Ascending aorta (tissue), 2 donors: ENCODE measurements at regions not wholly inside any gene's neighbourhood (a gene's known extent, or its start where the extent isn't known, plus 50 kb on each side); places are given as distances from the start of the nearest gene placed in this dataset.
"Not testable (repeated sequence)": the region's sequence is repeated elsewhere in the genome, so short reads cannot be mapped to it uniquely, and the experiment has no call there.

Experiments
- DNase-seq, 2 donors: peaks; one replicate each; pipeline ENCODE4 v3.0.0-alpha.2; 2019; ENCODE audit warnings: low spot score in 2 of 2
- H3K27ac ChIP-seq, 2 donors: fragments of 200-600 bp; sonication (generic); one replicate each; pipeline ENCODE4 v1.5.1; 2016 to 2017; ENCODE audit warnings: mild to moderate bottlenecking in 1 of 2
- H3K27me3 ChIP-seq: fragments of 200-600 bp; sonication (generic); one replicate; pipeline ENCODE4 v1.5.1; 2017
- H3K36me3 ChIP-seq, 2 donors: fragments of 200-600 bp; sonication (generic); one replicate each; pipeline ENCODE4 v1.5.1; 2016
- H3K4me1 ChIP-seq, 2 donors: fragments of 200-600 bp; sonication (generic); one replicate each; pipeline ENCODE4 v1.5.1; 2016 to 2017; ENCODE audit warnings: mild to moderate bottlenecking in 1 of 2
- H3K4me3 ChIP-seq, 2 donors: fragments of 200-600 bp; sonication (generic); one replicate each; pipeline ENCODE4 v1.5.1; 2016 to 2017; ENCODE audit warnings: mild to moderate bottlenecking in 1 of 2
- H3K9me3 ChIP-seq, 2 donors: fragments of 200-600 bp; sonication (generic); one replicate each; pipeline ENCODE4 v1.5.1; 2016
- CTCF ChIP-seq, 3 experiments: fragments of 200-600 bp in 2 of 3; fragments of 450-650 bp in 1 of 3; sonication (generic) in 2 of 3; IDR thresholded peaks; one replicate each; pipeline ENCODE4 v1.5.1; 2016 to 2019; ENCODE audit warnings: antibody characterized with exemption in 3 of 3, mild to moderate bottlenecking in 1 of 3, moderate library complexity in 1 of 3
- intact Hi-C: fragments of 100-400 bp; cut with DNase I; formaldehyde crosslinking; loops from one replicate; pipeline ENCODE4 v1.15.1; 2023

- DNase-seq = no peak
- Histone ChIP-seq H3K4me3 (no peak overlapping the region), H3K36me3 (no peaks in the 10 kb centered on the region), H3K27ac (no peak overlapping the region), H3K27me3 (no peaks in the 10 kb centered on the region), H3K4me1 (no peaks in the 10 kb centered on the region), H3K9me3 (no peaks in the 10 kb centered on the region)
- intact Hi-C loops = no loop called here
- TF ChIP-seq CTCF (IDR thresholded peaks at IDR 0.05) = no peak
These were observed 319.5 kb downstream of the DOK5 start for GRCh38 chr20:54794874-54795273.

GRCh38 chr20:54794110-54794509 lies 318.7 kb downstream of the DOK5 start:
- DNase-seq = no peak
- Histone ChIP-seq H3K9me3 (no peaks in the 10 kb centered on the region), H3K4me3 (no peak overlapping the region), H3K4me1 (no peaks in the 10 kb centered on the region), H3K27me3 (no peaks in the 10 kb centered on the region), H3K27ac (no peak overlapping the region), H3K36me3 (no peaks in the 10 kb centered on the region)
- TF ChIP-seq CTCF (IDR thresholded peaks at IDR 0.05) = no peak
- intact Hi-C loops = no loop called here

GRCh38 chr20:54793291-54793992 lies 318.0 kb downstream of the DOK5 start:
- no peak for TF ChIP-seq CTCF (IDR thresholded peaks at IDR 0.05)
- Histone ChIP-seq H3K27ac (no peak overlapping the region), H3K36me3 (no peaks in the 10 kb centered on the region), H3K4me1 (no peaks in the 10 kb centered on the region), H3K27me3 (no peaks in the 10 kb centered on the region), H3K4me3 (no peak overlapping the region), H3K9me3 (no peaks in the 10 kb centered on the region)
- intact Hi-C loops = no loop called here
- DNase-seq = no peak

- no peak for DNase-seq
- Histone ChIP-seq H3K27ac (no peak overlapping the region), H3K9me3 (no peaks in the 10 kb centered on the region), H3K4me3 (no peak overlapping the region), H3K4me1 (no peaks in the 10 kb centered on the region), H3K27me3 (no peaks in the 10 kb centered on the region), H3K36me3 (no peaks in the 10 kb centered on the region)
- intact Hi-C loops = no loop called here
- TF ChIP-seq CTCF (IDR thresholded peaks at IDR 0.05) = no peak
These were observed 317.3 kb downstream of the DOK5 start for GRCh38 chr20:54792688-54793087.

GRCh38 chr20:54788260-54788659 lies 312.9 kb downstream of the DOK5 start:
- DNase-seq, H3K9me3 ChIP-seq, H3K36me3 ChIP-seq, H3K4me3 ChIP-seq, H3K4me1 ChIP-seq, H3K27me3 ChIP-seq, H3K27ac ChIP-seq, intact Hi-C loops: not testable (repeated sequence)

- H3K27me3 ChIP-seq, DNase-seq, H3K27ac ChIP-seq, H3K4me1 ChIP-seq, H3K4me3 ChIP-seq, H3K9me3 ChIP-seq, intact Hi-C loops, H3K36me3 ChIP-seq: not testable (repeated sequence)
These were observed 307.4 kb downstream of the DOK5 start for GRCh38 chr20:54782758-54783157.

GRCh38 chr20:54774426-54774825 lies 299.0 kb downstream of the DOK5 start:
- intact Hi-C loops = no loop called here
- DNase-seq = no peak
- H3K27me3 ChIP-seq = no peaks in the 10 kb centered on the region
- H3K4me3 ChIP-seq = no peak overlapping the region
- H3K27ac ChIP-seq = no peak overlapping the region
- no peaks in the 10 kb centered on the region for H3K4me1 ChIP-seq
- no peaks in the 10 kb centered on the region for H3K36me3 ChIP-seq
- no peak for TF ChIP-seq CTCF (IDR thresholded peaks at IDR 0.05)
- no peaks in the 10 kb centered on the region for H3K9me3 ChIP-seq
